Parathyroid adenoma (tissue), 2 donors: ENCODE measurements at regions not wholly inside any gene's neighbourhood (a gene's known extent, or its start where the extent isn't known, plus 50 kb on each side); places are given as distances from the start of the nearest gene placed in this dataset.

ENCODE experiments used
- H2AFZ ChIP-seq: fragments of 300-600 bp; sonication (generic); one replicate; pipeline ENCODE4 v1.7.0; 2017; ENCODE audit warnings: antibody characterized with exemption, mild to moderate bottlenecking
- H3K27ac ChIP-seq: fragments of 300-600 bp; sonication (generic); one replicate; pipeline ENCODE4 v1.7.0; 2017
- H3K27me3 ChIP-seq: fragments of 300-600 bp; sonication (generic); one replicate; pipeline ENCODE4 v1.7.0; 2017; ENCODE audit warnings: low read length; ENCODE audit not compliant: control insufficient read depth, insufficient read depth
- H3K36me3 ChIP-seq: fragments of 300-600 bp; sonication (generic); one replicate; pipeline ENCODE4 v1.7.0; 2017; ENCODE audit warnings: low read length; ENCODE audit not compliant: control insufficient read depth, insufficient read depth
- H3K4me1 ChIP-seq: fragments of 300-600 bp; sonication (generic); one replicate; pipeline ENCODE4 v1.7.0; 2017; ENCODE audit warnings: control low read depth
- H3K4me2 ChIP-seq: fragments of 300-600 bp; sonication (generic); one replicate; pipeline ENCODE4 v1.7.0; 2017; ENCODE audit warnings: low read length
- H3K4me3 ChIP-seq: fragments of 300-600 bp; sonication (generic); one replicate; pipeline ENCODE4 v1.7.0; 2017; ENCODE audit warnings: low read depth, low read length
- H3K79me2 ChIP-seq: fragments of 300-600 bp; sonication (generic); one replicate; pipeline ENCODE4 v1.7.0; 2017; ENCODE audit warnings: control low read depth
- H3K9ac ChIP-seq: fragments of 300-600 bp; sonication (generic); one replicate; pipeline ENCODE4 v1.7.0; 2017; ENCODE audit warnings: mild to moderate bottlenecking
- H3K9me3 ChIP-seq: fragments of 300-600 bp; sonication (generic); one replicate; pipeline ENCODE4 v1.7.0; 2017; ENCODE audit warnings: low read length; ENCODE audit not compliant: control insufficient read depth
- TF ChIP-seq, protein P1 (sequence below): fragments of 300-600 bp; sonication (generic); IDR thresholded peaks from one replicate; pipeline ENCODE4 v1.7.0; 2017; ENCODE audit warnings: antibody characterized with exemption, mild to moderate bottlenecking
- donor health status: primary hyperparathyroidism.

DNA sequence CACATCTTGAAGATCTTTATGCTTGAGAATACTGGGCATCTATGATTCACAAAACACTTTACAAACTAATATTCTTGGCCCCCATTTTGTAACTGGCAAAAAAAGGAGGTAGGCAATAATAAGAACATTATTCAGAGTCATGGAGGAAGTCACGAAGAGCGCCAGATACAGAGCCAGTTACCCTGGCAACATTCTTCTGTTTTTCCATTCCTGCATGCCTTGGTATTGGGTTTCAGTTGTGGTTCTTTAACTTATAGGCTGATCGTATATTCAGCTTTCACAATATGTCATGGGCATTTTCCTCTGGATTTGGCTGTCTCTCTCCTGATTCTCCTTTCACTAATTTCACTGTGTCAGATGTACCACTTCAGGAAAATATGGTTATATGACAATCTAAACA is 234.7 kb downstream of the HRH4 start:
- H3K27ac ChIP-seq = no peak overlapping the region
- no peaks in the 10 kb centered on the region for H3K9me3 ChIP-seq
- H3K27me3 ChIP-seq = no peaks in the 10 kb centered on the region
- no peak overlapping the region for H3K9ac ChIP-seq
- no peaks in the 10 kb centered on the region for H3K4me1 ChIP-seq
- H3K36me3 ChIP-seq = no peaks in the 10 kb centered on the region
- H3K4me2 ChIP-seq = no peak overlapping the region
- TF ChIP-seq, protein P1, sequence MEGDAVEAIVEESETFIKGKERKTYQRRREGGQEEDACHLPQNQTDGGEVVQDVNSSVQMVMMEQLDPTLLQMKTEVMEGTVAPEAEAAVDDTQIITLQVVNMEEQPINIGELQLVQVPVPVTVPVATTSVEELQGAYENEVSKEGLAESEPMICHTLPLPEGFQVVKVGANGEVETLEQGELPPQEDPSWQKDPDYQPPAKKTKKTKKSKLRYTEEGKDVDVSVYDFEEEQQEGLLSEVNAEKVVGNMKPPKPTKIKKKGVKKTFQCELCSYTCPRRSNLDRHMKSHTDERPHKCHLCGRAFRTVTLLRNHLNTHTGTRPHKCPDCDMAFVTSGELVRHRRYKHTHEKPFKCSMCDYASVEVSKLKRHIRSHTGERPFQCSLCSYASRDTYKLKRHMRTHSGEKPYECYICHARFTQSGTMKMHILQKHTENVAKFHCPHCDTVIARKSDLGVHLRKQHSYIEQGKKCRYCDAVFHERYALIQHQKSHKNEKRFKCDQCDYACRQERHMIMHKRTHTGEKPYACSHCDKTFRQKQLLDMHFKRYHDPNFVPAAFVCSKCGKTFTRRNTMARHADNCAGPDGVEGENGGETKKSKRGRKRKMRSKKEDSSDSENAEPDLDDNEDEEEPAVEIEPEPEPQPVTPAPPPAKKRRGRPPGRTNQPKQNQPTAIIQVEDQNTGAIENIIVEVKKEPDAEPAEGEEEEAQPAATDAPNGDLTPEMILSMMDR = no peak
- no peaks in the 10 kb centered on the region for H3K79me2 ChIP-seq
- no peak overlapping the region for H3K4me3 ChIP-seq
- no peak overlapping the region for H2AFZ ChIP-seq

DNA sequence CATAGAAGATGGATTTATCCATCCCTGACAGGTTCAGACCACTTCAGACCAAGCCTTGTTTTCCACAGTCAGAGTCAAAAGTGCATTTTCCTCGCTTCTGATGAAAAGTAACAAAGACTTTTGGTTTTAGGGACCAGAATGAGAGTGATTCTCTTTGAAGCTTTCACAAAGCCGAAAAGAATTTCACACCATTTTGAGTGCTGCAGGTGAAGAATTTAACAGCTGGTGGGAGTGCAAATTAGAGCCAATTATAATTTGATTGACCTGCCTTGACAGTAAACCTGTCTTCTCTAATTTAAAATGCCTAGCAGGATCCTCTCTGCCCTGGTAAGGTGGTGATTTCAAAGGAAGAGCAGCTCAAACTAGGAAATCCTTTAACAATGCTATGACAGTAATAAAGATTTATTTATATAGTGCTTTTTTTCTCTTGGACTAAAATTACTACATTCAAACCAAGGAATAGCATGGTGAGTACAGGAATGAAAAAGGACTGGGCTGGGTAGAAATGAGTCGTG is 241.6 kb downstream of the HRH4 start:
- H3K4me1 ChIP-seq = no peaks in the 10 kb centered on the region
- H3K79me2 ChIP-seq = no peaks in the 10 kb centered on the region
- TF ChIP-seq, protein P1 = no peak

DNA sequence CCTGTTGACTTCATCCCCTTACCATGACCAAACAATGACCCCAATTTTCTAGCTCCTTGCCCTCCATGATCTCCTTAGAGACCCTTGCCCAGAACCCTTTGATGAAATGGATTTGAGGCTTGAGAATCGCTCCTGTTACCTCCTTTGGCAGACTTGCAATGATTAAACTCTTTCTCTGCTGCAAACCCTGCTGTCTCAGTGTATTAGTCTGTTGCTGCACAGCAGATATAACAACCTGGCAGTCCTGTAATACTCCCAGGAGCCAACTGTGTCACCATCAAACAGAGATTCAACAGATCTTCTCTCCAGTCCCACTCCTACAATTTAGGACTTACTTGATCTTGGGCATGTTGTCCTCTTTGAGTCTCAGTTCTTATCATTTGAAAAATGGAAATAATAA is 242.9 kb downstream of the HRH4 start:
- Histone ChIP-seq H3K4me2 (no peak overlapping the region), H3K27ac (no peak overlapping the region), H3K4me3 (no peak overlapping the region), H3K27me3 (no peaks in the 10 kb centered on the region), H3K36me3 (no peaks in the 10 kb centered on the region), H3K9me3 (no peaks in the 10 kb centered on the region), H3K9ac (no peak overlapping the region), H2AFZ (no peak overlapping the region), H3K4me1 (no peaks in the 10 kb centered on the region), H3K79me2 (no peaks in the 10 kb centered on the region)
- TF ChIP-seq, protein P1 = no peak

More for the DNA sequence above, 241.6 kb downstream of the HRH4 start:
- no peak overlapping the region for H3K9ac ChIP-seq
- no peaks in the 10 kb centered on the region for H3K36me3 ChIP-seq
- no peak overlapping the region for H3K4me3 ChIP-seq
- no peak overlapping the region for H3K27ac ChIP-seq
- no peak overlapping the region for H2AFZ ChIP-seq
- no peaks in the 10 kb centered on the region for H3K9me3 ChIP-seq
- H3K27me3 ChIP-seq = no peaks in the 10 kb centered on the region
- H3K4me2 ChIP-seq = no peak overlapping the region

DNA sequence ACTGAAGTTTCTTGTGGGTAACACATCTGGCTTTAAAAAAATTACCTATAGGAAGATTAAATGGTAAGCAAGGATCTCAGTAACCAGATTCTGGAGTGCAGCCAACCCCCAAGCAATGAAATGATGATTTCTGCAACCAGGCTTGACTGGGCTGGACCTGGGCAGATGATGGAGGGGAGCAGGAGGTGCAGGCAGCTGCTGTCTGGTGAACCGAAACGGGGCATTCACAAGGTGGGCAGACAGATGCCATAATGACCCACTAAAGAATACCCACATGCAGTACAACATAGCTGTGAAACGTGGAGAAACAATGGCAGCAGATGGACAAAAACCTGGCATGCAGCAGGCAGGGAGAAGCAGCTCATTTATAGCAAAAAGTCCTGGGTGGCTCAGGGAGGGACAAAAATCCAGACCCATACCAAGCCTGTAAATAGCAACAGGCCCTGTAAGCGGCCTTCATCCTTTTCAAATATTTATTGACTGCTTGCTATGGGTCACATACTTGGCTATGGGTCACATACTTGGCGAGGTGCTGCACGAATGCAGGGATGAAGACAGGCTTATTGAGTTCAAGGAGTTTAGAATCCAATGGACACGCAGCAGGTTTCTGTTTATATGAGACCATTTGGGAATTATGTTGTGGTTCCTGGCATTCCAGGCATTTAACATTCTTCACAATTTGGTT is 244.7 kb downstream of the HRH4 start:
- Histone ChIP-seq H2AFZ (no peak overlapping the region), H3K4me1 (no peaks in the 10 kb centered on the region), H3K27ac (no peak overlapping the region), H3K79me2 (no peaks in the 10 kb centered on the region), H3K9me3 (no peaks in the 10 kb centered on the region), H3K4me3 (no peak overlapping the region), H3K36me3 (no peaks in the 10 kb centered on the region), H3K4me2 (no peak overlapping the region), H3K9ac (no peak overlapping the region), H3K27me3 (no peaks in the 10 kb centered on the region)
- TF ChIP-seq, protein P1 = no peak

DNA sequence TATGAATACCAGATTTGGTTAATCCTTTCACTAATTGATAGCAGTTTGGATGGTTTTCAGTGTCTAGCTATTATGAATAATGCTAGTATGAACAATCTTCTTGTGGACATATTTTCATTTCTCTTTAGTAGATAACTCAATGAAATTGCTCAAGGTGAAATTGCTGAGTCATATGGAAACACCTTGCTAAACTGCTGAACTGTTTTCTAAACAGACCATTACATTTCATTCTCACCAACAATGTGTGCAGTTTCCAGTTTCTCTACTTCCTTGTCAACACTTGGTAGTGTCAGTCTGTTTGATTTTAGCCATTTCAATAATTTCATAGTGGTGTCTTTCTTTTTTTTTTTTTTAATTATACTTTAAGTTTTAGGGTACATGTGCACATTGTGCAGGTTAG is 250.0 kb downstream of the HRH4 start:
- TF ChIP-seq, protein P1 = no peak
- H3K4me3 ChIP-seq = no peak overlapping the region
- H3K79me2 ChIP-seq = no peaks in the 10 kb centered on the region
- no peak overlapping the region for H3K4me2 ChIP-seq
- H3K27me3 ChIP-seq = no peaks in the 10 kb centered on the region
- no peaks in the 10 kb centered on the region for H3K36me3 ChIP-seq
- H3K9ac ChIP-seq = no peak overlapping the region
- H3K27ac ChIP-seq = no peak overlapping the region
- no peak overlapping the region for H2AFZ ChIP-seq
- H3K9me3 ChIP-seq = no peaks in the 10 kb centered on the region
- no peaks in the 10 kb centered on the region for H3K4me1 ChIP-seq
